ENCODE measurements at regions not wholly inside any gene's neighbourhood (a gene's known extent, or its start where the extent isn't known, plus 50 kb on each side); places are given as distances from the start of the nearest gene placed in this dataset.

- Mint-ChIP-seq H3K4me3 (no peak overlapping the region), H3K4me1 (ENCODE audit: low read depth) (no peaks in the 10 kb centered on the region), H3K36me3 (ENCODE audit: low read depth) (no peaks in the 10 kb centered on the region), H3K27ac (no peak overlapping the region), H3K9me3 (no peaks in the 10 kb centered on the region), H3K27me3 (ENCODE audit: insufficient read depth) (peaks cover under 1% of the 10 kb centered on the region)
- intact Hi-C loops (cut with micrococcal nuclease): no loop called here
- no peak for DNase-seq (ENCODE audit: low spot score)
Observed at GRCh38 chr11:11078344-11079086, 220.7 kb upstream of the ZBED5 start.

GRCh38 chr11:11077898-11078297 is 220.0 kb upstream of the ZBED5 start:
- Mint-ChIP-seq H3K9me3 (no peaks in the 10 kb centered on the region), H3K27ac (no peak overlapping the region), H3K27me3 (ENCODE audit: insufficient read depth) (peaks cover 3% of the 10 kb centered on the region), H3K36me3 (ENCODE audit: low read depth) (no peaks in the 10 kb centered on the region), H3K4me3 (no peak overlapping the region), H3K4me1 (ENCODE audit: low read depth) (no peaks in the 10 kb centered on the region)
- DNase-seq (ENCODE audit: low spot score): no peak
- intact Hi-C loops (cut with micrococcal nuclease): no loop called here

- H3K9me3 Mint-ChIP-seq: no peaks in the 10 kb centered on the region
- intact Hi-C loops (cut with micrococcal nuclease): no loop called here
- peaks cover 3% of the 10 kb centered on the region for H3K27me3 Mint-ChIP-seq (ENCODE audit: insufficient read depth)
- no peak for DNase-seq (ENCODE audit: low spot score)
- H3K4me3 Mint-ChIP-seq: no peak overlapping the region
- no peaks in the 10 kb centered on the region for H3K36me3 Mint-ChIP-seq (ENCODE audit: low read depth)
- no peak overlapping the region for H3K27ac Mint-ChIP-seq
- H3K4me1 Mint-ChIP-seq (ENCODE audit: low read depth): no peaks in the 10 kb centered on the region
Observed at GRCh38 chr11:11076879-11077278, 219.0 kb upstream of the ZBED5 start.

- H3K9me3 Mint-ChIP-seq: no peaks in the 10 kb centered on the region
- no peak overlapping the region for H3K4me3 Mint-ChIP-seq
- intact Hi-C loops (cut with micrococcal nuclease): no loop called here
- H3K4me1 Mint-ChIP-seq (ENCODE audit: low read depth): no peaks in the 10 kb centered on the region
- no peak for DNase-seq (ENCODE audit: low spot score)
- H3K27me3 Mint-ChIP-seq (ENCODE audit: insufficient read depth): peaks cover 3% of the 10 kb centered on the region
- H3K36me3 Mint-ChIP-seq (ENCODE audit: low read depth): no peaks in the 10 kb centered on the region
- no peak overlapping the region for H3K27ac Mint-ChIP-seq
Observed at GRCh38 chr11:11076276-11076675, 218.4 kb upstream of the ZBED5 start.

- Mint-ChIP-seq H3K4me1 (ENCODE audit: low read depth) (no peaks in the 10 kb centered on the region), H3K9me3 (no peaks in the 10 kb centered on the region), H3K27ac (no peak overlapping the region), H3K36me3 (ENCODE audit: low read depth) (no peaks in the 10 kb centered on the region), H3K4me3 (no peak overlapping the region), H3K27me3 (ENCODE audit: insufficient read depth) (peaks cover 3% of the 10 kb centered on the region)
- intact Hi-C loops (cut with micrococcal nuclease): no loop called here
- no peak for DNase-seq (ENCODE audit: low spot score)
Observed at GRCh38 chr11:11075515-11076171, 217.8 kb upstream of the ZBED5 start.

GRCh38 chr11:11074686-11075335 is 217.0 kb upstream of the ZBED5 start:
- H3K36me3 Mint-ChIP-seq (ENCODE audit: low read depth): no peaks in the 10 kb centered on the region
- H3K27me3 Mint-ChIP-seq (ENCODE audit: insufficient read depth): peaks cover 3% of the 10 kb centered on the region
- no peak for DNase-seq (ENCODE audit: low spot score)
- intact Hi-C loops (cut with micrococcal nuclease): no loop called here
- H3K4me3 Mint-ChIP-seq: no peak overlapping the region
- no peaks in the 10 kb centered on the region for H3K4me1 Mint-ChIP-seq (ENCODE audit: low read depth)
- no peak overlapping the region for H3K27ac Mint-ChIP-seq
- H3K9me3 Mint-ChIP-seq: no peaks in the 10 kb centered on the region

GRCh38 chr11:11073996-11074395 is 216.1 kb upstream of the ZBED5 start:
- H3K36me3 Mint-ChIP-seq (ENCODE audit: low read depth): no peaks in the 10 kb centered on the region
- no peaks in the 10 kb centered on the region for H3K9me3 Mint-ChIP-seq
- peaks cover 3% of the 10 kb centered on the region for H3K27me3 Mint-ChIP-seq (ENCODE audit: insufficient read depth)
- H3K27ac Mint-ChIP-seq: no peak overlapping the region
- H3K4me3 Mint-ChIP-seq: no peak overlapping the region
- DNase-seq (ENCODE audit: low spot score): no peak
- intact Hi-C loops (cut with micrococcal nuclease): no loop called here
- H3K4me1 Mint-ChIP-seq (ENCODE audit: low read depth): no peaks in the 10 kb centered on the region

- Mint-ChIP-seq H3K27ac (no peak overlapping the region), H3K36me3 (ENCODE audit: low read depth) (no peaks in the 10 kb centered on the region), H3K4me3 (no peak overlapping the region), H3K4me1 (ENCODE audit: low read depth) (no peaks in the 10 kb centered on the region), H3K9me3 (no peaks in the 10 kb centered on the region), H3K27me3 (ENCODE audit: insufficient read depth) (peaks cover 3% of the 10 kb centered on the region)
- no peak for DNase-seq (ENCODE audit: low spot score)
- intact Hi-C loops (cut with micrococcal nuclease): no loop called here
Observed at GRCh38 chr11:11072067-11072466, 214.2 kb upstream of the ZBED5 start.

- Mint-ChIP-seq H3K27me3 (ENCODE audit: insufficient read depth) (peaks cover 3% of the 10 kb centered on the region), H3K4me1 (ENCODE audit: low read depth) (no peaks in the 10 kb centered on the region), H3K4me3 (no peak overlapping the region), H3K9me3 (no peaks in the 10 kb centered on the region), H3K27ac (no peak overlapping the region), H3K36me3 (ENCODE audit: low read depth) (no peaks in the 10 kb centered on the region)
- no peak for DNase-seq (ENCODE audit: low spot score)
- intact Hi-C loops (cut with micrococcal nuclease): no loop called here
Observed at GRCh38 chr11:11071486-11071885, 213.6 kb upstream of the ZBED5 start.

- H3K27ac Mint-ChIP-seq: no peak overlapping the region
- no peaks in the 10 kb centered on the region for H3K36me3 Mint-ChIP-seq (ENCODE audit: low read depth)
- intact Hi-C loops (cut with micrococcal nuclease): no loop called here
- no peak for DNase-seq (ENCODE audit: low spot score)
- H3K27me3 Mint-ChIP-seq (ENCODE audit: insufficient read depth): peaks cover 3% of the 10 kb centered on the region
- H3K9me3 Mint-ChIP-seq: no peaks in the 10 kb centered on the region
- H3K4me1 Mint-ChIP-seq (ENCODE audit: low read depth): no peaks in the 10 kb centered on the region
- H3K4me3 Mint-ChIP-seq: no peak overlapping the region
Observed at GRCh38 chr11:11070976-11071375, 213.1 kb upstream of the ZBED5 start.

GRCh38 chr11:11069841-11070835 is 212.3 kb upstream of the ZBED5 start:
- Mint-ChIP-seq H3K4me1 (ENCODE audit: low read depth) (no peaks in the 10 kb centered on the region), H3K36me3 (ENCODE audit: low read depth) (no peaks in the 10 kb centered on the region), H3K9me3 (no peaks in the 10 kb centered on the region), H3K27ac (no peak overlapping the region), H3K4me3 (no peak overlapping the region), H3K27me3 (ENCODE audit: insufficient read depth) (peaks cover 3% of the 10 kb centered on the region)
- no peak for DNase-seq (ENCODE audit: low spot score)
- intact Hi-C loops (cut with micrococcal nuclease): no loop called here

- no peak for DNase-seq (ENCODE audit: low spot score)
Observed at GRCh38 chr11:11068113-11068512, 210.3 kb upstream of the ZBED5 start.

More at GRCh38 chr11:11068113-11068512, 210.3 kb upstream of the ZBED5 start:
- H3K4me3 Mint-ChIP-seq: no peak overlapping the region
- H3K36me3 Mint-ChIP-seq (ENCODE audit: low read depth): no peaks in the 10 kb centered on the region
- no peaks in the 10 kb centered on the region for H3K27me3 Mint-ChIP-seq (ENCODE audit: insufficient read depth)
- H3K27ac Mint-ChIP-seq: no peak overlapping the region
- intact Hi-C loops (cut with micrococcal nuclease): no loop called here
- H3K4me1 Mint-ChIP-seq (ENCODE audit: low read depth): no peaks in the 10 kb centered on the region
- H3K9me3 Mint-ChIP-seq: no peaks in the 10 kb centered on the region
